Right lobe of liver (tissue), 4 donors: ENCODE measurements at regions not wholly inside any gene's neighbourhood (a gene's known extent, or its start where the extent isn't known, plus 50 kb on each side); places are given as distances from the start of the nearest gene placed in this dataset.

ENCODE experiments used
- CTCF ChIP-seq, 4 donors: fragments of 200-600 bp in 3 of 4; fragments of 450-650 bp in 1 of 4; IDR thresholded peaks; one replicate each; pipeline versions ENCODE4 v1.5.1 to v1.8.0; 2016 to 2022; ENCODE audit warnings: antibody characterized with exemption in 4 of 4, mild to moderate bottlenecking in 2 of 4
- POLR2A ChIP-seq: fragments of 450-650 bp; IDR thresholded peaks from one replicate; pipeline ENCODE4 v1.6.1; 2017; ENCODE audit warnings: antibody characterized with exemption, mild to moderate bottlenecking
- donor health status: DM: no; HTN: no; CAD: no.
- donor health status: DM: no; HTN: no; CAD: no.
- donor health status: DM: no; HTN: yes; CAD: no.

GRCh38 chr7:94313926-94314325 is 80.8 kb upstream of the COL1A2 start:
- TF ChIP-seq CTCF (IDR thresholded peaks at IDR 0.05) (no peak), POLR2A (no peak)
